H1 (cell line): ENCODE measurements at regions not wholly inside any gene's neighbourhood (a gene's known extent, or its start where the extent isn't known, plus 50 kb on each side); places are given as distances from the start of the nearest gene placed in this dataset.

ENCODE experiments used
- ATF3 ChIP-seq: IDR thresholded peaks from 2 replicates; pipeline ENCODE4 v1.6.1; 2011; ENCODE audit warnings: low read depth, mild to moderate bottlenecking, low read length; ENCODE audit not compliant: insufficient read depth
- BCL11A ChIP-seq, 2 experiments: IDR thresholded peaks; one replicate each; pipeline ENCODE4 v1.6.1; 2011; ENCODE audit warnings: low read depth in 2 of 2, low read length in 2 of 2, mild to moderate bottlenecking in 2 of 2

GRCh38 chr5:152084476-152084875, 159.8 kb upstream of the GLRA1 start (continued):
- TF ChIP-seq BCL11A (IDR thresholded peaks at IDR 0.05; ENCODE audit: low read depth in 2 of 2, low read length in 2 of 2) (no peak), ATF3 (no peak)
